A673 (cell line): ENCODE measurements at regions not wholly inside any gene's neighbourhood (a gene's known extent, or its start where the extent isn't known, plus 50 kb on each side); places are given as distances from the start of the nearest gene placed in this dataset.

Experiments
- BruUV-seq: library from RNA; stranded (reverse); fragments of 400-500 nt; replicated peaks from 2 replicates; lab custom pipeline; 2021; lab: Mats Ljungman, UMichigan
- CTCF ChIA-PET: fragments of 300-600 bp; sonication (Branson Sonifier 250); formaldehyde crosslinking; loops from one replicate; lab custom pipeline; 2022; ENCODE audit warnings: antibody characterized with exemption; lab: Charles Lee
- POLR2A ChIA-PET: fragments of 300-600 bp; sonication (Branson Sonifier 250); formaldehyde crosslinking; loops from one replicate; lab custom pipeline; 2022; ENCODE audit warnings: antibody characterized with exemption; ENCODE audit not compliant: low non-redundant PET; lab: Charles Lee
- DNase-seq: peaks from one replicate; pipeline ENCODE4 v3.0.0-alpha.2; 2015; ENCODE audit warnings: low spot score
- H3K27ac ChIP-seq: fragments of 200-600 bp; sonication (generic); 2 replicates; pipeline ENCODE4 v1.5.1; 2016; ENCODE audit warnings: mixed run types, low read depth, mild to moderate bottlenecking, mixed read lengths, antibody characterized with exemption, low read length; ENCODE audit not compliant: poor library complexity, severe bottlenecking
- H3K27me3 ChIP-seq: fragments of 200-600 bp; sonication (generic); replicated peaks from 2 replicates; pipeline ENCODE4 v1.6.1; 2017; ENCODE audit warnings: mixed run types, low read depth, mild to moderate bottlenecking, mixed read lengths, antibody characterized with exemption, low read length; ENCODE audit not compliant: insufficient read depth, poor library complexity
- H3K36me3 ChIP-seq: fragments of 200-600 bp; sonication (generic); 2 replicates; pipeline ENCODE4 v1.6.1; 2016; ENCODE audit warnings: mixed run types, mild to moderate bottlenecking, mixed read lengths, antibody characterized with exemption, low read length; ENCODE audit not compliant: insufficient read depth, poor library complexity, severe bottlenecking
- H3K4me1 ChIP-seq: fragments of 200-600 bp; sonication (generic); 2 replicates; pipeline ENCODE4 v1.6.1; 2017; ENCODE audit warnings: mixed run types, mild to moderate bottlenecking, mixed read lengths, antibody characterized with exemption, low read length; ENCODE audit not compliant: insufficient read depth, poor library complexity, severe bottlenecking
- H3K4me3 ChIP-seq: fragments of 200-600 bp; sonication (generic); 2 replicates; pipeline ENCODE4 v1.5.1; 2016; ENCODE audit warnings: low read depth, mixed run types, mild to moderate bottlenecking, mixed read lengths, low read length; ENCODE audit not compliant: poor library complexity, severe bottlenecking
- H3K9me3 ChIP-seq: fragments of 200-600 bp; sonication (generic); 2 replicates; pipeline ENCODE4 v1.6.1; 2016; ENCODE audit warnings: mixed run types, low read depth, mild to moderate bottlenecking, mixed read lengths, antibody characterized with exemption, low read length; ENCODE audit not compliant: poor library complexity, severe bottlenecking
- CTCF ChIP-seq: fragments of 300-800, 200-600 bp; sonication (generic); conservative IDR thresholded peaks from 2 replicates; pipeline ENCODE4 v1.5.1; 2017; ENCODE audit warnings: low read depth, mild to moderate bottlenecking, antibody characterized with exemption, low read length, moderate library complexity, mixed read lengths
- EZH2 ChIP-seq: fragments of 200-600 bp; sonication (generic); IDR thresholded peaks from 2 replicates; pipeline ENCODE4 v1.6.1; 2017; ENCODE audit warnings: borderline replicate concordance, low read depth, mild to moderate bottlenecking, mixed read lengths, antibody characterized with exemption, low read length; ENCODE audit not compliant: poor library complexity, severe bottlenecking
- intact Hi-C: fragments of 100-400 bp; cut with micrococcal nuclease; formaldehyde crosslinking; loops from one replicate; pipeline ENCODE4 v1.10.0; 2022; ENCODE audit not compliant: unreplicated experiment

- CTCF ChIA-PET = interaction anchor here (1.0 to 1.2 kb wide), 2 partner anchors 9 to 619 kb away, joined by 4 to 7 read pairs; no protein-coding TSS in a partner anchor
- DNase-seq = peak; percentile 86
- Histone ChIP-seq H3K4me1 (peaks cover 21% of the 10 kb centered on the region), H3K9me3 (no peaks in the 10 kb centered on the region), H3K27me3 (no peaks in the 10 kb centered on the region), H3K27ac (no peak overlapping the region), H3K36me3 (no peaks in the 10 kb centered on the region), H3K4me3 (no peak overlapping the region)
- no TSS peak for BruUV-seq
- peak; percentile 62 for TF ChIP-seq CTCF
- no peak for TF ChIP-seq EZH2
- POLR2A ChIA-PET = no interaction called here
- intact Hi-C loops = loop anchor here (5.0 kb wide), 2 partner anchors 617 to 1602 kb away; no protein-coding TSS in a partner anchor
Measured at GRCh38 chr3:29144807-29145206, 136.1 kb upstream of the RBMS3 start.

- TF ChIP-seq EZH2 = no peak
- TF ChIP-seq CTCF = no peak
- Histone ChIP-seq H3K9me3 (no peaks in the 10 kb centered on the region), H3K4me1 (peaks cover 21% of the 10 kb centered on the region), H3K4me3 (no peak overlapping the region), H3K27me3 (no peaks in the 10 kb centered on the region), H3K36me3 (no peaks in the 10 kb centered on the region), H3K27ac (no peak overlapping the region)
- BruUV-seq = no TSS peak
- CTCF ChIA-PET = interaction anchor here (1.0 to 1.2 kb wide), 2 partner anchors 8 to 619 kb away, joined by 4 to 7 read pairs; no protein-coding TSS in a partner anchor
- no peak for DNase-seq
- POLR2A ChIA-PET = no interaction called here
- intact Hi-C loops = loop anchor here (5.0 kb wide), 2 partner anchors 617 to 1602 kb away; no protein-coding TSS in a partner anchor
Measured at GRCh38 chr3:29145360-29145759, 135.5 kb upstream of the RBMS3 start.

- no peaks in the 10 kb centered on the region for H3K9me3 ChIP-seq
- no peaks in the 10 kb centered on the region for H3K36me3 ChIP-seq
- POLR2A ChIA-PET = no interaction called here
- DNase-seq = no peak
- no peak overlapping the region for H3K4me3 ChIP-seq
- H3K4me1 ChIP-seq = peaks cover 18% of the 10 kb centered on the region
- CTCF ChIA-PET = no interaction called here
- no peaks in the 10 kb centered on the region for H3K27me3 ChIP-seq
- no TSS peak for BruUV-seq
- intact Hi-C loops = no loop called here
- no peak for TF ChIP-seq EZH2
- TF ChIP-seq CTCF = peak; percentile 33; the same call in 1 of the 2 replicates
- no peak overlapping the region for H3K27ac ChIP-seq
Measured at GRCh38 chr3:29152379-29152778, 128.5 kb upstream of the RBMS3 start.
